NCI-H345 (cell line): ENCODE measurements at regions not wholly inside any gene's neighbourhood (a gene's known extent, or its start where the extent isn't known, plus 50 kb on each side); places are given as distances from the start of the nearest gene placed in this dataset.
"Not testable (repeated sequence)": the region's sequence is repeated elsewhere in the genome, so short reads cannot be mapped to it uniquely, and the experiment has no call there.

Experiments
- DNase-seq: peaks from one replicate; lab custom pipeline; 2025; lab: John Stamatoyannopoulos, UW

DNA sequence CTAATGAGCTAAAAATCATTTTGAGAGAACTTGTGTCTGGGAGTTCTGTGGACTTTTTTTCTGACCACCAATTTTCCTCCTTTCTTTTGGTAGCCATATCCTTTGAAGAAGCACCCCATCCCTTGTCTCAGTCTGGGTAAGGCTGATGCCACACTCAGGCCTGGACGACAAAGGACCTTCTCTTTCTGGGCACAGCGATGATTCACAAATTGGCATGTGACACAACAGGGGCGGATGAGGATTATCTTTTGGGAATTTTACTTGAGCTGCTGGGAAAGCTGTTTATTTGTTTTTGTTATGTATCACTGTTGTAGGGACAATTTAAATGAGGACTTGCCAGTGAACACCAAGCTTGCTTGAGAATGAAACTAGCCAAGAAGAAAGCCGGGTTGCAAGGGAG, 233.4 kb upstream of the HAND2 start:
- DNase-seq, result no peak

DNA sequence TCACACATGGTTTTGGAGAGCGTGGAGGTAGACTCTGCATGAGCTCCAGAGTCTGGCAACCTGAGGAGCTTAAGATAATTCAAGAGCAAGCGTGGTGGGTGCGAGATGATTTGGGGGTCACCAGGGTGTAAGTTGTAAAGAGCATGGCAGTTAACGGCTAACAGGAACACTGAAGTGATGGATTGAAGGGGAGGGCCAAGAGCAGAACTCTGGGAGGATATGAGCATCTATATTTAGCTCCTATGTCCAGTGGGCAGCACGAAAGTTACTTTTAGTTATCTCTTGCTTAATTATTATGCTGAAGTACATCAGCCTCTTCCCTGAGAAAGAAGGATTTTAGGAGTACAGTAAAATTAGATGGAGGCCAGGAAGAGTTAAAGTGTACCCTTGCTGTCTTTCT, 231.9 kb upstream of the HAND2 start:
- DNase-seq, result no peak

- DNase-seq, result no peak
Measured at GRCh38 chr4:173761236-173761635, 231.2 kb upstream of the HAND2 start.

GRCh38 chr4:173758132-173758531, 228.1 kb upstream of the HAND2 start:
- DNase-seq, result no peak

- no peak for DNase-seq
Measured at GRCh38 chr4:173753408-173753807, 223.4 kb upstream of the HAND2 start.

DNA sequence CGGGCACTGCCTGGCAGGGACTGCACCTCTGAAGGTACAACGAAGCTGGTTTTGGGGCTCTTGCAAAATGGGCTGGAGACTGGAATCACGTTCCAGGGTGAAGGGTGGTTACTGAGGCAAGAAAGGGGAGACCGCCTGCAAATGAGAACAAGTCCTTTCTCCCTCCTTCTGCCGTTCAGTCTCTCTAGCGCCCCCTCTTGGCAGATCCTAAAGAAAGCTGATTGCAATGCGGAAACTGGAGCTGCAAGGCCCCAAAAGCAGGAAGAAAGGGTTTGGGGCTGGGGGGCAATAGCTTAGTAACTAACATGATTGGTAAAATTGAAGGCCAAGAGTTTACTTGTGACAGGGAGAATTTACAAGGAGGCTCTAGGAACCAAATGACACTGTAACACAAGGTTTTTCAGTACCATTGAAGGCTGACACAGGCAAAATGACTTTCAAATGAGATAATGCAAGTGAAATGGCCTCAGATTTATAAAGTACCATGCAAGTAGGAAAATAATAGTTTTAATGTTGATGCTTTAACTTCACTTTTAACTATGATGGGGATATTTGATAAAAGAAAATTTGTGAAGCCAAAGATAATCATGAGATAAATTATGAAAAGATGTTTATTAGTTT, 222.7 kb upstream of the HAND2 start:
- DNase-seq, result no peak

DNA sequence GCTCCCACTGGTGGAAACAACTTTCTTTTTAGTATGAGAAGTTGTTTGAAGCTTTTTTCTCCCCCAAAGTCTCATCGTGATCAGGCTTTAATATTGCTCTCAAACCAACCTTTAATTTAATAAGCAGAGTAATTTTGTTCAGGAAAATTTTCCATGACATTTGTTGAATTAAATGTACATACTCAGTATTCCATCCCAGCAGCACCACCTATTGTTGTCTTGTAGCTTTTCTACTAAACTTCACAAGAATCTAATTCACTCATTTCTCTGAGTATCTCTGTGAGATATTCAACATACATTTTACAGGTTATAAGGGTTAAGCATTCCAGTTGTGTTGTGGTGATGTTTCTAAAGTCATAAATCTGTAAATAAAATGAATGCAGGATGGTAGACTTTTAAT, 218.3 kb upstream of the HAND2 start:
- DNase-seq, result no peak

DNA sequence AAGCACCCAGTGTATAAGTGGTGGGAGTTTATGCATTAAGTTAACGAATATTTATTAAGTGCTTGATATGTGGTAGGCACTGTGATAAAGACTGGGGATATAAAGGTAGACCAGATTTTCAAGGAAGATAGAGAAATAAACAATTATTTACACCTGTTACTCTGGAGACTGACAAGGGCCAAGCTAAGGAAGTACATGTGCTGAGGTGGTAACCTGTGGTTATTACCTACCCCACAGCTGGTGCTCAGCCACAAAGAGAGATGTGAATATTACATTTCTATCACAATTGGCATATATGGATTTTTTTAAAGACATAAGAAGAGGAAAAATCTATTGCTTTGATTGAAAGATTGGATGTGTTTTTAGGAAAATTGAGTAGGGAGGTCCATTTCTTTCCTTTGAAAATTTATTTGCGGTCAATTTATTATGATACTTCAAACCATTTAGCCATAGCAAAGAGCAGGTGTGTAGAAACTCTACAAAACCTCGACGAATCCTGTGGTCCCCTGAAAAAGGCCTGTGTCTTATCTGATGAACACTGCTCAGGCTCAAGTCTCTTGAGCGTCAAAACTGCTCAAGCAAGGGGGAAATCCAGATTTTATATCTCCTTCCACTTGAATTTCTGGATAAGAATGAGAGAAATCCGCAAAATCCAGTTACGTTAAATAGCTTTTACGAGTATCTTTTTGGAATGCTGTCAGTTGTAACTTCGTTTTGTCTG, 217.7 kb upstream of the HAND2 start:
- DNase-seq, result no peak

DNA sequence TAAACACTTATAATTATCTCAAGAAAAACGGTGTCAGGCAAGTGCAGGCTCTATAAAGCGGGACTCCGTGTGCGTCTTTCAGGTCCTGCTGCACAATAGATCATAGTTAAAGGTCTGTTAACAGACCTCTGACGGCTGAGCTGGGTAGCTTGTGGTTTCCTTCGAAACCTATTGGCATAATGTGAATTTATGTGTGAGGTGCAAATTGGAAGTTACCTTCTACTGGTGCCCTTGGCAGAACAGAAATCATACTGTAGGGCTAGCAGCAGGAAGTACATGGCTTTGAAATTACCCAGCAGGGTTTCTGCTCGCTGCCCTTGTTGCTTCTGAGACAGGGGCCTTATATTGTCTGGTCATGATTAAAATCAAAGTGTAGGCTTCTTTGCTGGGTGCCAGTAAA, 216.4 kb upstream of the HAND2 start:
- no peak for DNase-seq

- DNase-seq, result no peak
Measured at GRCh38 chr4:173745765-173746164, 215.7 kb upstream of the HAND2 start.

DNA sequence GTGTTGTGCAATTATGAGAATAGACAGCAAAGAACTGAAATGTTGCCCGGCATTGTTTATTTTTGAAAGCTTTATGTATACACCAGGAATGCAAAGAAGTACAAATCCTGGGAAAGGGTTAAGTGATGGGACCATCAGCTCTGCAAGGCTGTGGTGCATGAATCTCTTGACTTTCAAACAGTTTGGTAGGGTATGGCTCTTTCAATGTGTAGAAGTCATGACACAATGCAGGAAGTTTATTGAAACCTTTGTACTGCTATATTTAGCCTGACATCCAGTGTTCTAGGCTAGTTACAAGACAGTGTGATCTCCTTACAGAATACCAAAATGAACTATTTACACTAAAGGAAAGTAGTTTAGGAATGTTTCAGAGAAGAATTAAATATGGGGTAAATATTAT, 206.8 kb upstream of the HAND2 start:
- DNase-seq, result no peak

GRCh38 chr4:173735585-173735984, 205.6 kb upstream of the HAND2 start:
- DNase-seq, result no peak

- DNase-seq, result no peak
Measured at GRCh38 chr4:173735049-173735448, 205.0 kb upstream of the HAND2 start.

- DNase-seq, result no peak
Measured at GRCh38 chr4:173731257-173731656, 201.2 kb upstream of the HAND2 start.

GRCh38 chr4:173722075-173722474, 192.0 kb upstream of the HAND2 start:
- DNase-seq, result no peak

- DNase-seq, result not testable (repeated sequence)
Measured at GRCh38 chr4:173718504-173718903, 188.5 kb upstream of the HAND2 start.

DNA sequence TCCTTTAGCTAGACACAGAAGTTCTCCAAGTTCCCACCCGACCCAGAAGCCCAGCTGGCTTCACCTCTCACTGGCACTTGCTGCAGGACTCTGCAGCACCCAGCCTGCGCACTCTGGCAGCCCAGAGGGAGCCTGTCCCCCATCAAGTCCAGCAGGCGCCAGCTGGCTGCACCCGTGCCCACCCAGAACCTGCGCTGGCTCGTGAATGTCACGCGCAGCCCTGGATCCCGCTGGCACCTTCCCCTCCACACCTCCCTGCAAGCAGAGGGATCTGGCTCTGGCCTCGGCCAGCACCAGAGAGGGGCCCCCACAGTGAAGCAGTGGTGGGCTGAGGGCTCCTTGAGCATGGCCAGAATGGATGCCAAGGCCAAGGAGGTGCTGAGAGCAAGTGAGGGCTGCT, 187.6 kb upstream of the HAND2 start:
- no peak for DNase-seq

DNA sequence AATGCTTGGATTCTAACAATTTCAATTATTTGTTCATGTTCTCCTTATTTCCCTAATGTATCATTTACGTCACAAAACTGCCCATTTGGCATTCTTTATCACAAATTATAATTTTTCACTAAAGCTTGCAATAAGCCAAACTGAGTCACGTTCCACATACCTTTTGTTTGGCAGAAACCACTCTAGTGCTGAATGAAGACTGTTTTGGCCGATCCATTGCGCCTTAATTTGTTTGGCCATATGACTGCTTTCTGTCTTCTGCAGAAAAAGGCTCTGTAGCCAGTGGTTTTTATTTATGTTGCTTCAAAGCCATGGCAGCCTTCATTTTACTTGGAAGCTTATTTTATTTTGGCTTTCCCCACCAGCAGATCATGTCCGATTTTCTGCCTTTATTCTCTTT, 184.4 kb upstream of the HAND2 start:
- no peak for DNase-seq

- DNase-seq, result no peak
Measured at GRCh38 chr4:173713026-173713425, 183.0 kb upstream of the HAND2 start.

- DNase-seq, result no peak
Measured at GRCh38 chr4:173707658-173708419, 177.8 kb upstream of the HAND2 start.

DNA sequence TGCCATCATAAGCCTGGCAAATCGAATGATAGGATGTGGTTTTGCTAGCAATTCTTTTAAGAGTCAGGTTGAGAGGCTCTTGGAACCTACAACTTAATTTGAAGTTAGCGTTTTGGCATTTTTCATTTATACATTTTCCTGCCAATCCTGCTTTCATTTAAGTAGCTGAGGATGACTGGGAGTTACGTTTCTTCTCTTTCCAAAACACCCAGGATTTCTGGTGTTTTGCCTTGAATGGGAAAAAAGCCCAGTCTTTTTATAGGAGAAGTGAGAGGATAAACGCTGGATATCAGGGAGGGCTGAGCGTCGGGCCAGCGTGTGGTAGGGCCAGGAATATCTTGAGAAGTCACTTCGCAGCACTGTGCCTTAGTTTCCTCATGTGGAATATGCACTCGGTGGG, 174.2 kb upstream of the HAND2 start:
- no peak for DNase-seq

DNA sequence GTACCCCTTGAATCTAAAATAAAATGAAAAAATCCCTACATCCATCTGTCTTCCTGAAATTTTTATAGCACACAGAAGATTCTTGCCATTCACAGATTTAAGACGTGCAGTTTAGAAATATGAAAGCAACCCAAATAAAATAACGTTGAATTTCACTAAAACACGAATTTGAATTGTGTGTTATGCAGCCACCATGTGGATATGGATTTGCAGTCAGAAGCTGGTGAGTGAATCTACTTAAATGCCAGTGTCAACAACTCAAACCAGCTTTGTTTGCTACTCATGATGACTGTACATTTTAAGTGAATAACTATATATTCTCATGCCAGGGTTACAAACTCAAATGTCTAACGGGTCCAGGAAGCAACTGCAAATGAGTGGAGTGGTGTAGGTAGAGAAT, 173.0 kb upstream of the HAND2 start:
- no peak for DNase-seq

GRCh38 chr4:173700650-173701049, 170.6 kb upstream of the HAND2 start:
- no peak for DNase-seq
